ENCODE measurements at regions not wholly inside any gene's neighbourhood (a gene's known extent, or its start where the extent isn't known, plus 50 kb on each side); places are given as distances from the start of the nearest gene placed in this dataset.

DNA sequence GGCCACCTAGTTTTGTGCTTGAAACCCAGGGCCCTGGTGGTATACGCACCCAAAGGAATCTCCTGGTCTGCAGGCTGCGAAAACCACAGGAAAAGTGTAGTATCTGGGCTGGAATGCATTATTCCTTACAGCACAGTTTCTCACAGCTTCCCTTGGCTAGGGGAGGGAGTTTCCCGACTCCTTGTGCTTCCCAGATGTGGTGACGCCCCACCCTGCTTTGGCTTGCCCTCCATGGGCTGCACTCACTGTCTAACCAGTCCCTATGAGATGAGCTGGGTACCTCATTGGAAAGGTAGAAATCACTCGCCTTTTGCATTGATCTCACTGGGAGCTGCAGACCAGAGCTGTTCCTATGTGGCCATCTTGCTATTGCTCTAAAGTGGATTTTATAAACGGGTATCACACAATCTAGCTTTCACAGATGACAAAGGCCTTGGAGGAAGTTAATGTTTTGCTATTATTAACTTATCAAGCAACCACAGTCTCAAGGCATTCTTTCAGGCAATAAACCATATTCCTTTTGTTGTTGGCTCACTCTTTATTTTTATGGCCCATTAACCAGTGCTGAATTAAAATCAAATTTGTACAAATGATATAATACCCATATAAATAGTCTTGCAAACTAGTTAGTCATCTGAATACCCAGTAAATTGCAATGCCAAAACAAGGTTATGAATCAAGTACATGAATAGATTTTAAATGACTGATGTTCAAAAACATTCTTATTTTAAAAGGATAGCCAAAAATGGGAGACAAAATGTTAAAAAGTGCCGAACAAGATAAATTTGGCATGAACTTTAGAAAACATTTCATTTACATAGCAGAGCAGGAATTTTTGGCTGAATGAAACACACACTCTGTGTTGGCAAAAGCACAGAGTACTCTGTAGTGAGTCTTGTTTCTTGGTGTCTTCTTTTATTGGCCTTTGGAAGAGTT lies 475.4 kb upstream of the ARGLU1 start:
- ATAC-seq: no peak
- intact Hi-C loops (cut with DNase I): no loop called here
- no peak for DNase-seq (ENCODE audit: missing footprints)

DNA sequence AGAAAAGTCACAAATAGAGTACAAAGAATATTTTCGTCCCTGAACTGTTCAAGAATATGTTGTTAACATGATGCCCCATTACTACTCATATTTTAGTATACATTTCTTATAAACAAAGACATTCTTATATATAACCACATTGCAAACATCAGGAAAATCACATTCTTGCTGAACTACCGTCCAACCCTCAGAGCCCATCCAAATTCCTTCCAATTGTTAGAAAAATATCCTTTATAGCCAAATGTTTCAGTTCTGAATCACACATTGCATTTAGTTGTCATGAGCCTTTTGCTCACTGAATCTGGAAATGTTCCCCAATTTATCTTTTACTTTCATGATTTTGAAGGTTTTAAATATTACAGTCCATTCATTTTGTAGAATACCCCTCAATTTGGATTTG lies 467.8 kb upstream of the ARGLU1 start:
- intact Hi-C loops (cut with DNase I): no loop called here
- no peak for ATAC-seq
- no peak for DNase-seq (ENCODE audit: missing footprints)

DNA sequence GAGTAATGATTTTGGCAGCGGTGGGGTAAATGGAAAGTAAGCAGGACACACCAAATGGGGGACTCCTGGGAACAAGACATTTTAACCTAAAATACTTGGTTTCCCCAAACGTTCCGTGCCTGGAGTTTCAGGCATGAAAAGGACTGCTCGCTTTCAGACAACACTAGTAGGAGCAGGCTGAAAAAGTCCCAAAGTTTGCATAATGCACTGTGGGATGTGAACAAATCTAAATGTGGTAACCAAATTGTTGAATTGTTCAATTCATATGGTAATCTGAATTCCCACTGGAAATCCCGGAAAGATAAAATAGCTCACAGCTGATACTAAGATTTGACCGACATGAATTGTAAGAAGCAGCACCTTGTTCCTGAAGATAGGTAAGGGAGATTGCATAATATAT lies 467.2 kb upstream of the ARGLU1 start:
- DNase-seq (ENCODE audit: missing footprints): no peak
- intact Hi-C loops (cut with DNase I): no loop called here
- ATAC-seq: no peak

DNA sequence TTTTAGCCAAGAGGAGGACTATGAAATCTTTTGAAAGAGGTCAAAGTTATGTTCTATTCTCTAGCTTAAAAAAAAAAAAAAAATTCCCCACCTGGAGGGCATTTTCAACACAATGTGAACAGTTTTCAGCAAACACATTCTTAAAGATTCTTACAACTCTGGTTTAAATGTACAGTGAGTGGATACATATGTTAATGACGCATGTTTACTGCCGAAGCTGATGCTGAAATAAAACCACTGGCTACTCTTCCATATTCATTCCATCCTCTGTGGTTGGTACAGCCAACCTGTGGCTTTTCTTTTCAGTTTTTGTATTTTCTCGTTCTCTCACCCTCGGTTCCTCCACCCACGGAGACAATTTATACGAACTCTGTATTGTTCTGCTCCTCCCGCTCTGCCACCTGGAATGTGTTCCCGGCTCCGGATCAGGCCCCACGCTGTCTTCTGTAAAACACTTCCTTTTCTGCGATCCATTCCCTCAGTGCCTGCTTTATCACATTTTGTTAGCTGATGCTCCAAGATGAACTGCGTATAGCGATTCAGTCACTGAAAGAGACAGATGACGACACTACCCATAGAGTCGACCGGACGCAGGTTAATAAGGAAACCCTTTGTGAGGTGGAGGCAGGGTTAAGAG lies 466.4 kb upstream of the ARGLU1 start:
- intact Hi-C loops (cut with DNase I): no loop called here
- ATAC-seq: no peak
- DNase-seq (ENCODE audit: missing footprints): no peak

DNA sequence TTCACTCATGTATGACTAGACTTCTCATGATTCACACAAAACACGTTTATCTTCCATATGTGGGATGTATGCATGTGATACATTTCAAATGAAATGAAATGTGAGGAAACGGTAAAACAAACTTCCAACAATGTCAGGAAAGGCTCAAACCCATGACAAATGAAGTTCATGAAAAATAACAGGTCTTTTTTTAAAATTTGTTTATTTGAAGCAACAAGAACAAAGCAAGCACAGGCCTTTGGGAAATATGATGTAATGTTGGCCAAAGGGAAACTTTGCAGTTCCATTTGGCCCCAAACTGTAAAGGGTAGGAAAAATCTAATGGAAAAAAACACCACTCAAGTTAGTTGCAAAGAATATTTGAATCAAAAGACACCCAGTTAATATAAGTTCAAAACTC lies 463.8 kb upstream of the ARGLU1 start:
- no peak for ATAC-seq
- intact Hi-C loops (cut with DNase I): no loop called here

DNA sequence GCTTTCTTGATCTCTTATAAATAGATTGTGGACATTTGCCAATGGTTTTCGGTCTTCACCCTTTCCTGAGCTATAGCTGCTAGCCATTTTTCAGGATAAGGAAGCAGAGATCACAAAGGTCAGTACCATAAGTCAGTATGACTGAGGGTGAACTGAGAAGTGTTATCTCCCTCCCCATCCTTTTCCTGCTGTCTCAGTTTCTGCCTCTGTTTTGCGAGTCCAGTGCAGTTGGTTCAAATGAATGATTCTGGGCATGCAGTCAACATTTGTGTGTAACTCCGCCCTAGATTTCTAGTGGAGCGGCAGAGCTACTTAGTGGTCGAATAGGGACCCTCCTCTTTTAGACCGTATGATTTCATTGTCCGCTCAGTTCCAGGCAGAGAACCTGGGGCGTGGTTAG lies 460.8 kb upstream of the ARGLU1 start:
- intact Hi-C loops (cut with DNase I): no loop called here
- DNase-seq (ENCODE audit: missing footprints): no peak
- no peak for ATAC-seq

More for the DNA sequence above, 463.8 kb upstream of the ARGLU1 start:
- no peak for DNase-seq (ENCODE audit: missing footprints)

DNA sequence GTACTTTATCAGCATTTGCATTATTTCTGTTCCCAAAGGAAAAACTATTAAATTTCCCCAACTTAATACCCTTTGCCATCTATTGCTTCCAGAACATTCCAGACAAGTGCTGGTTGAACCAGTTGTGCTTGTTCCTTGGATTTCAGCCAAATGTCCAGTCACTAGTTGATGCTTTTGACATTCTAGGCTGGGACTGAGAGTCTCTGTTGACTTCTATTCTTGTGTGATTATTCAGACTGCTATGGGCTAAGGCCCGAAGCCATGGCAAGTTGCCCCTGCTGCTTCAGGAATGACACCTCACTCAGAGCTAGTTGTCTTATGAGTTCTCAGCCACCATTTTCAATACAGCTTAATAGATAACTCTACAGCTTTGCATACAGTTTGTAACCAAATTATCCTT lies 458.1 kb upstream of the ARGLU1 start:
- DNase-seq (ENCODE audit: missing footprints) (no peak), ATAC-seq (peak; percentile 69)
- intact Hi-C loops (cut with DNase I): no loop called here

DNA sequence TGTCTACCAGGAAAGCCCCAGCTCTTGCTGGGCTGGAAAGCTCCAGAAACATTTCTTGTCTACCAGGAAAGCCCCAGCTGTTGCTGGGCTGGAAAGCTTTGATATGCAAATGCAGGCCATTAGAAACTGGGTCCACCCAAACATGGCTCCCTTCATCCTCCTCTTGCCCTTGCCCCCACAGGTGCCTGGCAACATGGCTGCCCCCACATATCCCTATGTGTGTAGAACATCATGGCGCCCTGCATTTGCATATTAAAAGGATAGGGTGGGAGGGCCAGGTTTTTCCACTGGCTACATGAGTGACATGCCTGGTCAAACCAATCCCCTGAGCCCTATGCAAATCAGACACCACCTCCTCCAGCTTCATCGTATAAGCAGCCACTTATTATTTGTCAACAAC lies 455.4 kb upstream of the ARGLU1 start:
- intact Hi-C loops (cut with DNase I): no loop called here
- no peak for ATAC-seq
- DNase-seq (ENCODE audit: missing footprints): no peak

DNA sequence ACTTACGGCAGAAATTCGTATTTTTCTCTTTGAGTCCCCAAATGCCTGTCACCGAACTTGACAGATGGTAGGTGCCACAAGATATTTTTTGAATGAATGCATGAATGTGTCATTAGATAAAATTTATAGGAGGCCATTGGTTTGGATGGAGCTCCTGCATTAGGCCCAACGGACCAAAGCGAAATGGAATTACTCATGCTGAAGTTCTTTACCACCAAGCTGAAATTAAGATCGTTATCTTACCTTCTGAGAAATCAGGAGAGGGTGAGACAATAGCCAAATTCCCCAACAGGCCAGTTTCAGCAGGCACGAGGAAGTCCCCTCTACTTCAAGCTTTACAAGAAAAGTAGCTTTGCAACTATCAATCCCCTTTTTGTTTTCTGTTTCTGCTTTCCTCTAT lies 452.5 kb upstream of the ARGLU1 start:
- ATAC-seq (no peak), DNase-seq (ENCODE audit: missing footprints) (no peak)
- intact Hi-C loops (cut with DNase I): no loop called here

DNA sequence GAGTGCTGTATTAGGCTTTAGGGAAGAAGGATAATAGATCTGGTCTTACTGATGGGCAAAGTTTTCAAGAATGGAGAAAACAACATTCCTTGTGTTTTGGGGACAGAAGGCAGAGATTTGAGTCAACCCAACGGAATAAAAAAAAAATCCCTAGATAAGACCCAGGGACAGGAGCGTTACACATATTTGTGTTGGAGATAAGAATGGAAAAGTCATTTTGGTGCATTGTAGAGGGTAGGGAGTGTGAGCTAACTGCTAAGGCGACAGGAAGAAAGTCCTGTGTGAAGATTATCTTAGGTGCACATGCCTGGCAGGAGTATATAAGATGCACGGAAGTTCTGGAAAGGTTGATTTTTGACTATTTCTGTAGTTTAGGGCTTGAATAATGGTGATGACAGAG lies 450.3 kb upstream of the ARGLU1 start:
- no peak for ATAC-seq
- intact Hi-C loops (cut with DNase I): no loop called here
- no peak for DNase-seq (ENCODE audit: missing footprints)

DNA sequence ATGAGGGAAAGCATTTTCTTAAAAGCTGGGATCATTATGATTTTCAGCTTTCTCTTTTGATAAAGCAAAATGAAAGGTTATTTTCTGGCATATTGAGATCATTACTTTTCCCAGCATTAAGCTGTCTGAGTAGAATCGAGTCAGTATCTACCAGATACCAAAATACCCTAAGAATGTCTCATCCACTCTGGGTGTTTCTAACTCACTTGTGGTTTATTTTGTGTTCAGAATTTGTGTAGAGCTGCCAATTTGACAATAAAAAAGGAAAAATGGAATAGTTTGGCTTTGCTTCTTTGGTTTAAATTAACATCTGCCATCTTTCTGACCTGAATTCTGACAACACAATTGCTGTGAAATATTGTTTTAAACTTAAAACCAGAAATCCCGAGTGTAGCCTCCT lies 438.7 kb upstream of the ARGLU1 start:
- DNase-seq (ENCODE audit: missing footprints) (no peak), ATAC-seq (no peak)
- intact Hi-C loops (cut with DNase I): no loop called here

DNA sequence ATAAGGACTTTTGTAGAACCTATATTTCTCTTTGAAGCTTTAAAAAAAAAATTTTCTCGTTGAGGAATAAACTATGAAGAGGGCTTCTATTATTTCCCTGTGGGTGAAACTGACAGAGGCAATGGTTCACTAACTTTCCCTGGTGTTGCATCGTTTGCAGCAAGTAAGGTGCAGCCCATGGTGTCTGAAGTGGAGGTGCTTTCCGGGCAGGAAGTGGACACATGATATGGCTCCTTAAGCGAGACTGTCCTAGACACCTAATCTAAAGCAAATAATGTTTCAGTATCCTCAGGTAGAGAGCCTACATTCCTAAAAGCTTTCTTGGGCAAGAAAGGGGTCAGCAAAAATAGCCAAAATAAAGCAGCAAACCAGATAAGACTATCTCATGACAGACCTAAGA lies 437.6 kb upstream of the ARGLU1 start:
- ATAC-seq (no peak), DNase-seq (ENCODE audit: missing footprints) (no peak)
- intact Hi-C loops (cut with DNase I): no loop called here

DNA sequence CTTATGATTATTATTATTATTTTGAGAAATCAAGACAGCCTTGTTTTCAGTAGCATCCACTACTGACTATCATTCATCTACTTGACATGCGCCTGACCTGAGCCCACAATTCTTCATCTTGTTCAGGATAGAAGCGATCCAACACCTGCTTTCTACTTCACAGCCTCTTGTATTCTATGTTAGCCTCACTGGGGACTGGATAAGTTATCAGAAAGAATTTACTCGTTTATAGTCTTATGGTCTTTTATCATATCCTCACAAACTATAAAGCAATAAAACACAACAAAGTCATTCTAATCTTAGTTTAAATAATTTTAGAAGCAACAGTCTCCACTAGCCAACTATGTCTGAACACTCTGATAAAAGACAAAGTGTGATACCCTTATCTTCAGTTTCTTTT lies 436.0 kb upstream of the ARGLU1 start:
- ATAC-seq (no peak), DNase-seq (ENCODE audit: missing footprints) (no peak)
- intact Hi-C loops (cut with DNase I): no loop called here

DNA sequence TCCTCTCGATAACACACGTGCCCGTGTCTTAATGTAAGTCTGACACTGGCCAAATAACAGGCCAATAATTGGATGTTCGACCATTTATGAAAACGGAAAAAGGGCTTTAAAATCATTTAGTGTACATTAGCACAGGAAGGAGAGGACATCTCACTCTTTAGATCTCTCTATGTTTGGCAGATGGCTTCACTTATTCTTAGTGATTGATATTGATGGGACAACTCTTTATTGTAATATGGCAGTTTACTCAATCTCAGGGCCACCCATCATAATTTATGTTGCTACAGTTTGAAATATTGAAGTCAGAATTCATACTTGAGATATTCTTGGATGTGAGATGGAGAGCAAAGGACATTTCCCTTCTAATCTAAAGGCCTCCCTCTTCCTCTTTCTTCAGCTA lies 430.7 kb upstream of the ARGLU1 start:
- ATAC-seq: no peak
- intact Hi-C loops (cut with DNase I): no loop called here
- DNase-seq (ENCODE audit: missing footprints): no peak

DNA sequence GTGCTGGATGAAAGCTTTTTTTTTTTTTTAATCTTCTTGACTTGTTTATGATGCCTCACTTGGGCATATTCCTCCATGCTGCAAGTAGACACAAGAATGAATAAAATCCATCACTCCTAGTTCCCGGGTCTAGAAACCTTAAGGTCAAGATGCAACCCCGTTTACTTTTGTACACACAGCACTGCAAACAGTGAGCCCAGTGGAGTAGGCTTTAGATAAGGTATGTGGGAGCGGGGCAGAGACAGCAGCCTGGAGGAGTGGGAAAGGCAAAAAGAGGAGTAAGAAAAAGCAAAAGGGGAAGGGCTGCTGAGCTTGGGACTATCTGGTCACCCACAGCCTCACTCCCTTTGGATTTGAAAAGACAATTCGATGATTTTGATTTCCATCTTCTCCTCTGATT lies 429.8 kb upstream of the ARGLU1 start:
- DNase-seq (ENCODE audit: missing footprints) (no peak), ATAC-seq (no peak)
- intact Hi-C loops (cut with DNase I): no loop called here

DNA sequence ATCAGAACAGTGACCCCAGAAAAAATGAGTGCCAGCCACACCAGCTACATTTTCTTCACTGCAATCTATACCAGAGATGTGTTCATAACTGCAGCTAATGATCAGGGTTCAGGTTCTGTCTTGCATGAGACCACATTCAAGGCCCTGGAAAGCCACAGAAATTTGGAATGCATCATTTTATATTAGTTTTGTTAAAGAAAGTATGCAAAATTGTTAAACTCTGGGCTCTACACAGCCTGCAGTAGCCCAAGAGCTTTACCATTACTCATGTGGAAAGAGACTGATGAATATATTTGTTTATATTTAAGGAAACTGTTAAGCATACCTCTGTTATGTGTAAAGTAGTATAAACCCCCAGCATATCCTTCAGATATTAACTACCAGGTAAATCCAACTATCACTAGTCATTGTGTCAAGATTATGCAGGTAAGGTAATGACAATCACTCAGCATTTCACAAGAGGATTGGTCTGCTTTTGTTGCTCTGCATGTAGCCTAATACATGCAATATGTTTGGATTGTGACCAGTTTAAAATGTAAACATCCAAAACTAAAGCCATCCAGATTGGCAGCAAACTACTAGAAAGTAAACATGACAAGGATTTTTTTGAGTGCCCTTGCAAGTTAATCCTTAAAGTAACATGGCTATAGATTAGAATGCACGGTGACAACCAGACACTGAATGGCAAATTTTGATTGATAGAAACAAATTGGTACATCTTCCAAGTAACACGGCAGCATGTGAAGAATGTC lies 429.1 kb upstream of the ARGLU1 start:
- intact Hi-C loops (cut with DNase I): no loop called here
- DNase-seq (ENCODE audit: missing footprints) (no peak), ATAC-seq (no peak)

DNA sequence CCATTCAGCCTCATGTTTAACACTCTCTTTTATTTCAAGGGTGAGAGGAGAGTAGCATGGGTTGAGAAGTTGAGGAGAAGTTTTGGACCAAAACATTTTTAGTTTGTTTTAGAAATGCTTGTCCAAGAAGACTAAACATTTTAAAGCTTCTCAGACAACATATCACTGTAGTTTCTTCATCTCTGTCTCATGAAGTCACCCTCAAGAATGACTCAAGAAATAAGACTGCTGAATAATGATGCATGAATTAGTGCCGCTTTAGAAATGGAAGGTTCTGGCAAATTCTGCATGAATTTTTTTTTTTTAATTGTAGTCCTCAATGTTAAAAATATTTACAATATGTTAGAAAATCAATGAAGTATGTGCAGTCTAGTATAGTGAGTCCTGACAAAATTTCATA lies 422.7 kb upstream of the ARGLU1 start:
- no peak for ATAC-seq
- intact Hi-C loops (cut with DNase I): no loop called here
- DNase-seq (ENCODE audit: missing footprints): no peak

DNA sequence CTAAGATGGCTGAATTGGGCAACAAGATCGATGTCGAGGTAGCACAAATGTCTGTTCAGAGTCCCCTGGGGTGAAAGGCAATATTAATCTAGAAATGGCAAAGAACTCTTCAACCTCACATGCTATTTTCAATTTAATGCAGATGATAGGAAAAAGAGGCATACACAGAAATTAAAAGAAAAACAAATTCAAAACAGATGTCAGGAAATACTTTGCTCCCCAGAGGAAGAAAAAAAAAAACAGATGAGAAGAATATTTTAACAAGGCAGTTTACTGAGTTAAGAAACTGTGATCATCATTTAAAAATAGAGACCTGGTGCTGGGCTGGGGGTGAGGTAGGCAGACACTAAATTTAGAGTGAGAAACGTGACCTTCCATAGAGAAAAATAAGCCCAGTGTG lies 421.9 kb upstream of the ARGLU1 start:
- intact Hi-C loops (cut with DNase I): no loop called here
- DNase-seq (ENCODE audit: missing footprints) (no peak), ATAC-seq (no peak)

DNA sequence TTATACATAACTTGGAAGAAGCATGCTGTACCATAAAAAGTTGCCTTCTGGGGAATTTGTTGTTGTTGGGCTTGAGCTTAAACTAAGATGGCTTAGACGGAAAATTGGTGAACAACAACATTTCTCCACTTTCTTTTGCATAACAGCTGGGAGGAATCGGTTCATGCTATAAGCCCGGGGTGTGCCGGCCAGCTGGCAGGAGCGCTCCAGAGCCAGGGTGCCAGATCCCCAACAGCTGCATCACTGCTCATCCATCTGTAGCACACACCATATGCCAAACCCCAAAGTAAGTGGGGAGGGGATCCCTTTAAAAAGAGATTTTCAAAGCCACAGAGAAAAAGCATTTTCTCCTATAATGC lies 419.5 kb upstream of the ARGLU1 start:
- intact Hi-C loops (cut with DNase I): no loop called here
- DNase-seq (ENCODE audit: missing footprints): no peak
- peak; percentile 53 for ATAC-seq
